Adrenal gland (tissue), 9 donors: ENCODE measurements at regions not wholly inside any gene's neighbourhood (a gene's known extent, or its start where the extent isn't known, plus 50 kb on each side); places are given as distances from the start of the nearest gene placed in this dataset.

ENCODE experiments used
- DNase-seq, 7 donors: peaks; one replicate each; pipeline ENCODE4 v3.0.0-alpha.2; 2019 to 2020
- H3K27ac ChIP-seq, 5 donors: fragments of 200-600 bp; sonication (generic) in 4 of 5; 1 replicate in 3 of 5; 2 replicates in 2 of 5; pipeline versions ENCODE4 v1.5.1 to v1.8.0; 2016 to 2020; ENCODE audit warnings: mild to moderate bottlenecking in 1 of 5
- H3K27me3 ChIP-seq: fragments of 200-600 bp; 2 replicates; pipeline ENCODE4 v1.8.0; 2021
- H3K36me3 ChIP-seq, 2 donors: fragments of 200-600 bp; replicated peaks in 1 of 2; 1 replicate in 1 of 2; 2 replicates in 1 of 2; pipeline versions ENCODE4 v1.5.1 to v1.8.0; 2018 to 2022
- H3K4me1 ChIP-seq, 2 donors: fragments of 200-600 bp; replicated peaks in 1 of 2; 1 replicate in 1 of 2; 2 replicates in 1 of 2; pipeline versions ENCODE4 v1.5.1 to v1.8.0; 2018 to 2021
- H3K4me3 ChIP-seq, 4 donors: fragments of 200-600 bp; sonication (generic) in 3 of 4; one replicate each; pipeline ENCODE4 v1.5.1; 2016 to 2018
- H3K9me3 ChIP-seq, 3 donors: fragments of 200-600 bp; sonication (generic) in 1 of 3; replicated peaks in 1 of 3; 1 replicate in 2 of 3; 2 replicates in 1 of 3; pipeline versions ENCODE4 v1.5.1 to v1.8.0; 2016 to 2021
- CTCF ChIP-seq, 6 experiments: fragments of 450-650 bp in 4 of 6; fragments of 200-600 bp in 2 of 6; sonication (generic) in 1 of 6; IDR thresholded peaks; 1 replicate in 5 of 6; 2 replicates in 1 of 6; pipeline versions ENCODE4 v1.5.1 to v1.8.0; 2016 to 2021; ENCODE audit warnings: antibody characterized with exemption in 6 of 6, mild to moderate bottlenecking in 2 of 6, moderate library complexity in 1 of 6
- POLR2A ChIP-seq, 2 donors: fragments of 450-650 bp; IDR thresholded peaks; one replicate each; pipeline ENCODE4 v1.6.1; 2017; ENCODE audit warnings: antibody characterized with exemption in 2 of 2, mild to moderate bottlenecking in 2 of 2, moderate library complexity in 1 of 2
- WGBS, 4 donors: extraction: QIAGEN DNeasy Blood & Tissue Kit in 2 of 4; methylation state at CpG; one replicate each; pipeline versions ENCODE4 v1.1.5 to v1.1.7; 2013 to 2017; 5-methylcytosine and 5-hydroxymethylcytosine counted together
- intact Hi-C, 2 donors: fragments of 100-400 bp; cut with DNase I; formaldehyde crosslinking; loops; one replicate each; pipeline versions ENCODE4 v1.14.1 to v1.15.0; 2022 to 2023
- donor health status: healthy with polysubstance abuse.
- donor health status: Bipolar disorder and iron deficiency.
- donor health status: DM: yes; HTN: yes; CAD: no.
- donor health status: DM: no; HTN: no; CAD: no.
- donor health status: DM: no; HTN: no; CAD: no.

DNA sequence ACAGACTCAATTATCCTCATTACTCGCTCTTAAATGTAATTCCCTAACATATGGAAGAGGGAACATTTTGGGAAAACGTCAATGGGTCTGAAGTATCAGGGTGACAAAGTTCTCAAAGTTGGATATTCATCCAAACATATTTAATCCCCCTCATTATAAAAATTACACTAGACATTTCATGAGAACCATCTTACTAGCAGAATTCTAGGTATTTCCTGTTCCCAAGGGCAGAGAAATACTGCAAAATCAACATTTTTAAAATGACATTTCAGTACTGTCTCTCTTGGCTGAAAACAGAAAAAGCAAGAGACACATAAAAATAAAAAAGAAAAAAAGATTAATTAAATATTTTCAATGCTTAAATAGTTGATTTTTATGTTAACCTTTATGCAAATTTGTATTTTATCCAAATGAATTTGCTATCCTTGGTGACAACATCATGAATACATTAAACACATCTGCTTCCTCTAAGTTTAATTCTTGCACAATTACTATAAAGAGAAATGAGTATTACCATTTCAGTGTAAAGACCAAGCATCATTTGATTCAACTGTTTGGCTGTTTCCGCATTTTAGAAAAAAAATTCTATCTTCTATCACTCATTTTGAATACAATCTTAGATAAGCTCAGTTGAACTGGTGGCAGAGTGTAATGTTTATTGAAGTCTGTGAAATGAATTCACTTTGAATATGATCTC is 114.8 kb upstream of the COL8A1 start:
- no peaks in the 10 kb centered on the region for H3K27me3 ChIP-seq
- intact Hi-C loops = no loop called here
- no peaks in the 10 kb centered on the region for H3K4me1 ChIP-seq
- no peak for DNase-seq
- no peaks in the 10 kb centered on the region for H3K36me3 ChIP-seq
- TF ChIP-seq POLR2A (IDR thresholded peaks at IDR 0.05) (no peak), CTCF (IDR thresholded peaks at IDR 0.05) (no peak)
- H3K9me3 ChIP-seq = no peaks in the 10 kb centered on the region
- WGBS, 4 donors = 65 to 80% (median 66%) methylated on average over 3 of the region's 3 CpGs
- no peak overlapping the region for H3K4me3 ChIP-seq
- no peak overlapping the region for H3K27ac ChIP-seq

DNA sequence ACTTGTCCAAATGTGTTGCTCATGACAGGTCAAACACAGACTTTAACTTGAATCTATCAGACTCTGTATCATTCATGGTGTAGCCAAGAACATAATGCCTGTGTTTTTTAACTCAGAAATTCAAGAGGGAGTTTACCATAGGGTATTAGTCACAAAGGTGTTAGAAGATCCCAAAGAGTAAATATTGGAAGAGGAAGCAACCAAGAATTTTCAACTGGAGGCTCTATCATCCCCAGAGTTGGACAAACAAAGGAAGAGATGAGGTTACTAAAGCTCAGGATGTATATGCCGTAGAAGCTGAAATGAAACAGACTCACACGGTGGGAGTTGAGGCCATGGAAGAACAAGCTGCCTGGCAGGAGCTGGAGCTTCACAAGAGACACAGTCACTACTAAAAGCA is 116.2 kb upstream of the COL8A1 start:
- Histone ChIP-seq H3K27me3 (no peaks in the 10 kb centered on the region), H3K4me1 (no peaks in the 10 kb centered on the region), H3K9me3 (no peaks in the 10 kb centered on the region), H3K27ac (no peak overlapping the region), H3K36me3 (no peaks in the 10 kb centered on the region), H3K4me3 (no peak overlapping the region)
- intact Hi-C loops = no loop called here
- 69 to 84% (median 78%) methylated on average over 2 of the region's 2 CpGs for WGBS, 4 donors
- no peak for DNase-seq
- no peak for TF ChIP-seq CTCF (IDR thresholded peaks at IDR 0.05)
- no peak for TF ChIP-seq POLR2A (IDR thresholded peaks at IDR 0.05)

DNA sequence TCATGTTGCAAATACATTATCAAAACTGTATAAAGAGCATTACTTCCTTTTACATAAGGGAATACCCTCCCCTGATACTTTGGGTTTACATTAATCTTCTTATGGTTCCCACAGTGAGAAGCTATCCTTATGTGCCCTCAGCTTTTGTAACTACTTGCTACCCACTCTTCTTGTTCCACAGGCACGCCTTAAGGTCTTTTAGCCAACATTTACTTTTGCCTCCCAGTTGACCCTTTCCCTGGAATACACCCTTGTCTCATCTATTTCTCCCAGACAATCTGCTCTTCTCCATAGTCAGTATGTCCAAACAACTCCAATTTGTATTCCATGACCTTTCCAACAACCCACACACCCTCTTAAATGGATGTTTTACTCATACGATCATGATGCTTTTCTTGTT is 116.8 kb upstream of the COL8A1 start:
- no peak for DNase-seq
- TF ChIP-seq CTCF (IDR thresholded peaks at IDR 0.05) (no peak), POLR2A (IDR thresholded peaks at IDR 0.05) (no peak)
- Histone ChIP-seq H3K9me3 (no peaks in the 10 kb centered on the region), H3K36me3 (no peaks in the 10 kb centered on the region), H3K4me3 (no peak overlapping the region), H3K4me1 (no peaks in the 10 kb centered on the region), H3K27ac (no peak overlapping the region), H3K27me3 (no peaks in the 10 kb centered on the region)
- intact Hi-C loops = no loop called here
- WGBS, 4 donors = 72 to 81% (median 78%) methylated on average over 2 of the region's 2 CpGs

DNA sequence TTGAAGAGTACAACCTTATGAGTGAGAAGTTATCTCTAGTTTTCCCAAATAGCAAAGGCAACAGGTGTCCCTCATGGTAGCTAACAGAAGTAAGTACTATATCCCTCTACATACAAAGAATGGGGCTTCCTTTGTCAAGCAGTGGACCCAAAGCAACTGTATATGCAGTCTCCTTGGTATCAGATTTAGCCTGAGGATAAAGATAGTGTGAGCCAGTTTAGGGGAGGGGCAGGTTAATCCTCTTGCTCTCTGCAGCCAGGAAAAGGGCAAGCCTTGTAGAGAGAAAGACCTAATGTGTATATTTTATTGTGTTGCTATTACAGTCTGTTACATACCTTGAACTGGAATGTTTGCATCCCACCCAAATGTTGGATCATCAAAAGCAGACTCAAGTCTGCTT is 117.9 kb upstream of the COL8A1 start:
- Histone ChIP-seq H3K27me3 (no peaks in the 10 kb centered on the region), H3K4me3 (no peak overlapping the region), H3K4me1 (no peaks in the 10 kb centered on the region), H3K9me3 (no peaks in the 10 kb centered on the region), H3K27ac (no peak overlapping the region), H3K36me3 (no peaks in the 10 kb centered on the region)
- TF ChIP-seq POLR2A (IDR thresholded peaks at IDR 0.05) (no peak), CTCF (IDR thresholded peaks at IDR 0.05) (no peak)
- intact Hi-C loops = no loop called here
- no peak for DNase-seq
